ENCODE measurements at regions not wholly inside any gene's neighbourhood (a gene's known extent, or its start where the extent isn't known, plus 50 kb on each side); places are given as distances from the start of the nearest gene placed in this dataset.

GRCh38 chr6:80541181-80541580 is 434.7 kb downstream of the BCKDHB start:
- Histone ChIP-seq H3K27me3 (replicated peaks; ENCODE audit: control insufficient read depth, insufficient read depth, low read length) (no peaks in the 10 kb centered on the region), H3K36me3 (ENCODE audit: control insufficient read depth, insufficient read depth, low read length) (no peaks in the 10 kb centered on the region), H3K4me3 (replicated peaks; ENCODE audit: low read depth, low read length) (no peak overlapping the region)
- DNase-seq (ENCODE audit: extremely low read depth, insufficient read length) = no peak
- TF ChIP-seq CTCF (IDR thresholded peaks at IDR 0.05; ENCODE audit: insufficient read depth, low read length, poor library complexity, severe bottlenecking) = no peak

- no peak for DNase-seq (ENCODE audit: extremely low read depth, insufficient read length)
- no peak for TF ChIP-seq CTCF (IDR thresholded peaks at IDR 0.05; ENCODE audit: insufficient read depth, low read length, poor library complexity, severe bottlenecking)
- H3K4me3 ChIP-seq (replicated peaks; ENCODE audit: low read depth, low read length) = no peak overlapping the region
Observed at GRCh38 chr6:80540700-80541099, 434.2 kb downstream of the BCKDHB start.

GRCh38 chr6:80537118-80537972 is 430.9 kb downstream of the BCKDHB start:
- Histone ChIP-seq H3K4me3 (replicated peaks; ENCODE audit: low read depth, low read length) (no peak overlapping the region), H3K36me3 (ENCODE audit: control insufficient read depth, insufficient read depth, low read length) (no peaks in the 10 kb centered on the region), H3K27me3 (replicated peaks; ENCODE audit: control insufficient read depth, insufficient read depth, low read length) (no peaks in the 10 kb centered on the region)
- no peak for TF ChIP-seq CTCF (IDR thresholded peaks at IDR 0.05; ENCODE audit: insufficient read depth, low read length, poor library complexity, severe bottlenecking)
- no peak for DNase-seq (ENCODE audit: extremely low read depth, insufficient read length)

More at GRCh38 chr6:80540700-80541099, 434.2 kb downstream of the BCKDHB start:
- no peaks in the 10 kb centered on the region for H3K36me3 ChIP-seq (ENCODE audit: control insufficient read depth, insufficient read depth, low read length)
- no peaks in the 10 kb centered on the region for H3K27me3 ChIP-seq (replicated peaks; ENCODE audit: control insufficient read depth, insufficient read depth, low read length)

- H3K27me3 ChIP-seq (replicated peaks; ENCODE audit: control insufficient read depth, insufficient read depth, low read length) = no peaks in the 10 kb centered on the region
- DNase-seq (ENCODE audit: extremely low read depth, insufficient read length) = no peak
- H3K36me3 ChIP-seq (ENCODE audit: control insufficient read depth, insufficient read depth, low read length) = no peaks in the 10 kb centered on the region
- H3K4me3 ChIP-seq (replicated peaks; ENCODE audit: low read depth, low read length) = no peak overlapping the region
- TF ChIP-seq CTCF (IDR thresholded peaks at IDR 0.05; ENCODE audit: insufficient read depth, low read length, poor library complexity, severe bottlenecking) = no peak
Observed at GRCh38 chr6:80535914-80536565, 429.6 kb downstream of the BCKDHB start.

GRCh38 chr6:80531681-80532619 is 425.5 kb downstream of the BCKDHB start:
- H3K4me3 ChIP-seq (replicated peaks; ENCODE audit: low read depth, low read length) = no peak overlapping the region
- no peak for TF ChIP-seq CTCF (IDR thresholded peaks at IDR 0.05; ENCODE audit: insufficient read depth, low read length, poor library complexity, severe bottlenecking)
- DNase-seq (ENCODE audit: extremely low read depth, insufficient read length) = no peak
- H3K36me3 ChIP-seq (ENCODE audit: control insufficient read depth, insufficient read depth, low read length) = no peaks in the 10 kb centered on the region
- H3K27me3 ChIP-seq (replicated peaks; ENCODE audit: control insufficient read depth, insufficient read depth, low read length) = no peaks in the 10 kb centered on the region
